Ovary (tissue), 3 donors: ENCODE measurements at regions not wholly inside any gene's neighbourhood (a gene's known extent, or its start where the extent isn't known, plus 50 kb on each side); places are given as distances from the start of the nearest gene placed in this dataset.
"Not testable (repeated sequence)": the region's sequence is repeated elsewhere in the genome, so short reads cannot be mapped to it uniquely, and the experiment has no call there.

Experiments
- CTCF ChIP-seq, 3 donors: fragments of 450-650 bp in 2 of 3; fragments of 200-600 bp in 1 of 3; IDR thresholded peaks; one replicate each; pipeline versions ENCODE4 v1.5.1 to v1.8.0; 2016 to 2022; ENCODE audit warnings: antibody characterized with exemption in 3 of 3, mild to moderate bottlenecking in 1 of 3
- POLR2A ChIP-seq: fragments of 450-650 bp; IDR thresholded peaks from one replicate; pipeline ENCODE4 v1.6.1; 2017; ENCODE audit warnings: antibody characterized with exemption, mild to moderate bottlenecking, moderate library complexity
- donor health status: DM: no; HTN: no; CAD: no.

- TF ChIP-seq CTCF (IDR thresholded peaks at IDR 0.05); POLR2A: not testable (repeated sequence)
Observed at GRCh38 chr21:9659877-9660276, 861.5 kb upstream of the TPTE start.
